Heart right ventricle (tissue), 16 donors: ENCODE measurements at regions not wholly inside any gene's neighbourhood (a gene's known extent, or its start where the extent isn't known, plus 50 kb on each side); places are given as distances from the start of the nearest gene placed in this dataset.
A peak's percentile ranks its signal among the peaks of the same experiment; 100 is the strongest.

Source experiments
- ATAC-seq, 8 donors: fragments of 200-7000 bp; cut with Tn5 transposase; one replicate each; pipeline ENCODE4 v1.9.1; 2020; ENCODE audit warnings: mild to moderate bottlenecking in 8 of 8, moderate library complexity in 8 of 8, moderate number of reproducible peaks in 1 of 8
- DNase-seq, 2 donors: peaks; one replicate each; pipeline ENCODE4 v3.0.0-alpha.2; 2020
- H3K27ac ChIP-seq, 10 donors: fragments of 200-600 bp; sonication (generic) in 2 of 10; one replicate each; pipeline versions ENCODE4 v1.5.0 to v1.8.0; 2020 to 2022; ENCODE audit warnings: mild to moderate bottlenecking in 3 of 10
- H3K27me3 ChIP-seq, 7 donors: fragments of 200-600 bp; one replicate each; pipeline ENCODE4 v1.8.0; 2021 to 2022; ENCODE audit warnings: mild to moderate bottlenecking in 2 of 7
- H3K36me3 ChIP-seq, 9 donors: fragments of 200-600 bp; sonication (generic) in 1 of 9; one replicate each; pipeline versions ENCODE4 v1.5.0 to v1.8.0; 2020 to 2022; ENCODE audit warnings: mild to moderate bottlenecking in 2 of 9
- H3K4me1 ChIP-seq, 9 donors: fragments of 200-600 bp; sonication (generic) in 1 of 9; one replicate each; pipeline versions ENCODE4 v1.5.0 to v1.8.0; 2020 to 2022; ENCODE audit warnings: mild to moderate bottlenecking in 4 of 9
- H3K4me3 ChIP-seq, 10 donors: fragments of 200-600 bp; sonication (generic) in 2 of 10; one replicate each; pipeline versions ENCODE4 v1.5.0 to v1.8.0; 2020 to 2022; ENCODE audit warnings: mild to moderate bottlenecking in 7 of 10, moderate library complexity in 2 of 10
- H3K9me3 ChIP-seq, 11 donors: fragments of 200-600 bp in 10 of 11; sonication (generic) in 2 of 11; one replicate each; pipeline versions ENCODE4 v1.5.0 to v1.8.0; 2013 to 2022; ENCODE audit warnings: mild to moderate bottlenecking in 2 of 11, control low read depth in 1 of 11, moderate library complexity in 1 of 11
- CTCF ChIP-seq, 9 donors: fragments of 200-600 bp; sonication (generic) in 2 of 9; IDR thresholded peaks; one replicate each; pipeline versions ENCODE4 v1.5.0 to v1.8.0; 2021 to 2022; ENCODE audit warnings: antibody characterized with exemption in 9 of 9, mild to moderate bottlenecking in 5 of 9, moderate library complexity in 1 of 9
- WGBS, 2 donors: extraction: QIAGEN DNeasy Blood & Tissue Kit; methylation state at CpG; one replicate each; pipeline ENCODE4 v1.1.7; 2013; ENCODE audit warnings: inconsistent platforms in 1 of 2; 5-methylcytosine and 5-hydroxymethylcytosine counted together
- intact Hi-C, 10 donors: fragments of 100-400 bp; cut with DNase I; formaldehyde crosslinking; loops; one replicate each; pipeline versions ENCODE4 v1.11.1 to v1.14.2; 2022
- donor health status: Arrhythmogenic right ventricular cardiomyopathy.
- donor health status: ischemic (EF 13 %, LVEDD 7.1; RV severe dilation, severe dysfunction).
- donor health status: healthy with polysubstance abuse.
- donor health status: DM: no; HTN: yes; CAD: no.
- donor health status: DM: no; HTN: no; CAD: no.
- donor health status: ischemic (EF 25% LVEDD 6.9; RV normal size, moderate dysfunction).
- donor health status: ischemic (EF 25% LVEDD 5.7; RV mildly dilated, moderate dysfunction).
- donor health status: healthy.
- donor health status: DM: yes; HTN: yes; CAD: no.
- donor health status: Ischemic cardiomyopathy.
- donor health status: ischemic (EF 35%, LVEDD 5.7; RV mildly dilated, moderate dysfunction).
- donor health status: nonischemic (EF 11% LVEDD 7.7; RV severe dilation, severe dysfunction).
- donor health status: DM: yes; HTN: yes; CAD: no.
- donor health status: PGD.
- donor health status: ischemic (EF 29% LVEDD 5.4; RV normal size, mild dysfunction).
- donor health status: nonischemic (EF 23%, LVEDD 6.1; RV moderate dilation, normal function).

DNA sequence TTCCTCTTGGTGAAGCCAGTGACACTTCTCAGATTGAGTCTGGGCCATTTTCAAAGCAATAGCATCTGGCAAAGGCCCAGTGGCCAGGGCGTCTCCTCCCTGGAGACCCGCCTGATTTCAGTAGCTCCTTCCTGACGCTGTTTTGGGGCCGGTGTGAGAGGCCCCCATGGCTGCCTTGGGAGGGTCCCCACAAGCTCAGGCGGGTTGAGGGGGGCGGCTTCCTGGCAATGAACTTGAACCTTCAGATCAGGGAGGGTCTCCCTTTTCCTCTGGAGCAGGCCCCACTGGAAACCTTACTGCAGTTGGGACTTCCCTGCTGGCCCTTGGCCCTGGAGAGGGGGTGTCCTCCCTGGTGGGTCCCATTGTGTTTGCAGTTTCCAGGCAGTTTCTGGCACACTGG, 121.2 kb downstream of the CRYAA start:
- intact Hi-C loops: loop anchor here in 1 of 10 donors (5.0 kb wide), 1 partner anchor 57 kb away; no protein-coding TSS in a partner anchor
- TF ChIP-seq CTCF (IDR thresholded peaks at IDR 0.05): no peak
- H3K9me3 ChIP-seq: peaks cover 0 to 10% (median under 1%) of the 10 kb centered on the region in 11 donors
- no peak overlapping the region for H3K27ac ChIP-seq
- H3K4me3 ChIP-seq: no peak overlapping the region
- peaks cover 0 to 7% (median 0%) of the 10 kb centered on the region in 7 donors for H3K27me3 ChIP-seq
- ATAC-seq (peak in 1 of 8 donors; percentile 28), DNase-seq (no peak)
- H3K36me3 ChIP-seq: no peaks in the 10 kb centered on the region
- WGBS, 2 donors: 64 to 75% methylated on average over 6 of the region's 6 CpGs
- H3K4me1 ChIP-seq: peaks cover 0 to 9% (median 0%) of the 10 kb centered on the region in 9 donors

GRCh38 chr21:43289442-43289841, 120.6 kb downstream of the CRYAA start:
- peaks cover 0 to 8% (median 0%) of the 10 kb centered on the region in 9 donors for H3K4me1 ChIP-seq
- ATAC-seq (no peak), DNase-seq (no peak)
- peaks cover 0 to 9% (median 0%) of the 10 kb centered on the region in 11 donors for H3K9me3 ChIP-seq
- intact Hi-C loops: loop anchor here in 1 of 10 donors (5.0 kb wide), 1 partner anchor 58 kb away; no protein-coding TSS in a partner anchor
- no peaks in the 10 kb centered on the region for H3K36me3 ChIP-seq
- whole genome bisulfite sequencing, 2 donors: 93 to 96% methylated on average over 2 of the region's 2 CpGs
- peaks cover 0 to 7% (median 0%) of the 10 kb centered on the region in 7 donors for H3K27me3 ChIP-seq
- TF ChIP-seq CTCF (IDR thresholded peaks at IDR 0.05): no peak
- no peak overlapping the region for H3K27ac ChIP-seq
- H3K4me3 ChIP-seq: no peak overlapping the region

DNA sequence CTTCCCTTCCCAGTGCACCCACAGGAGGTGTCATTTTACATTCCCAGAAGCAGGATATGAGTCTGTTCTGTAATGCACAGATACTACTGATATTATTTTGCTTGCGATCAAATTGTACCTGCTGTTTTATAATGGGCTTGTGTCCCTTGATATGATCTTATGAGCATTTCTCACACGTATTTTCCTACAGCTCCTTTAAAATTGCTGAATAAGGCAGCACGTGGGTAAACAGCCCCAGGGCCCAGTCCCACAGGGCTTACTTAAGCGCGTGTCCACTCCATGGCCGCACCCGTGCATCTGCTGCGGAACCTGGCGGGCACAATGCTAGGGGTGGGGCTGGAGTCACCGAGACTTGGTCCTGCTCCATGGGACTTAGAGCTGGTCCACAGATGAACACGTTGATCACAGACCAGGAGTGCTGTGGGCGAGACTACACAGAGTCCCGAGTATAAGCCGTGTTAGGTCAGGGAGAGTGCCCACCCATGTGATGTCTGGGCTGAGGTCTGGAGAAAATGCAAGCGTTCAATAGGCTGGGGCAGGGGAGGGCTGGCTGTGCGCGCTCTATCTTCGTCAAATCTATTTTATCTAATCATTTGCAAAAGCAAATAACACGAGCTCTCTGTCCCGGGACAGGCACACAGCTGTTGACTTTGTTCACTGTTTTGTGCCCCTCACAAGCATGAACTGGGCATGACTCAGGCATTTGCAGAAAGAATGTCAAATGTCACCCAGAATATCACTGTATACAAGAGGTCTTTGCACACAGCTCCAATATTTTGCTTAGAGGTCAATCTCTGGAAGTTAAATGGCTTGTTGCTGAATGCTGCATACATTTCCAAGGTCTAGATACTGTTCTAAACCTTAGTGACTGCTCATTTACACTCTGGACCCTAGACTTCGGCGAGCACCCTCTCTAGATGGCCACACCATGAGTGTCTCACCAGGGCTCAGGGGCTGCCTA, 119.3 kb downstream of the CRYAA start:
- intact Hi-C loops: loop anchor here in 1 of 10 donors (5.0 kb wide), 1 partner anchor 59 kb away; no protein-coding TSS in a partner anchor
- WGBS, 2 donors: 86 to 88% methylated on average over 22 of the region's 22 CpGs
- DNase-seq (no peak), ATAC-seq (peak in 1 of 8 donors; percentile 12)
- Histone ChIP-seq H3K9me3 (peaks cover 0 to 9% (median 0%) of the 10 kb centered on the region in 11 donors), H3K4me3 (no peak overlapping the region), H3K27ac (no peak overlapping the region), H3K36me3 (no peaks in the 10 kb centered on the region), H3K27me3 (peaks cover 0 to 7% (median 0%) of the 10 kb centered on the region in 7 donors), H3K4me1 (peaks cover 0 to 5% (median 0%) of the 10 kb centered on the region in 9 donors)
- no peak for TF ChIP-seq CTCF (IDR thresholded peaks at IDR 0.05)

DNA sequence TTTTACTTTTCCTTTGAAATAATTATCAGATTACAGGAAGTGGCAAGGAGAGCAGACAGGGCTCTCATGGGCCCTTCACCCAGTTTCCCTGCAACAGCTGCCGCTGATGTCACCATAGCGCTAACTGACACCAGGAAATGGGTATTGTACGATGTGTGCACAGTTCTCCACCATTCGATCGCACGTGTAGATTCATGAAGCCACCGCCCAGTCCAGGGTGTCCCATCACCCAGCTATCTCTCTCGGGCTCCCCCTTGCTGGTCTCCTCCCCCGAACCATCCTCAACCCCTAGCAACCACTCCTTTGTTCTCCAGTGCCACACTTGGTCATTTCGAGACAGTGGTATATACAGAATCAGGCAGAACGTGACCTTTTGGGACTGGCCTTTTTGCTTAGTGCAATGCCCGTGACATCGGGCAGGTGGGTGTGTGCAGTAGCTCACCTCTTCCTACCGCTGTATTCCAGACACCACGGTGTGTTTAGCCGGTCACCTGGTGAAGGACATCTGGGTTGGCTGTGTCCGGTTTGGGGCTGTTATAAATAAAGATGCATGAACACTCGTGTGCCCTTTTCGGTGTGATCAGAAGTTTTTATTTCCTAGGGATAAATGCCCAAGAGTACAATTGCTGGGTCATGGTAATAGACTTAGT, 118.4 kb downstream of the CRYAA start:
- WGBS, 2 donors: 90% methylated on average over 19 of the region's 19 CpGs
- Histone ChIP-seq H3K27me3 (peaks cover 0 to 7% (median 0%) of the 10 kb centered on the region in 7 donors), H3K4me3 (no peak overlapping the region), H3K27ac (no peak overlapping the region), H3K4me1 (peaks cover 0 to 5% (median 0%) of the 10 kb centered on the region in 9 donors), H3K9me3 (peaks cover 0 to 9% (median 0%) of the 10 kb centered on the region in 11 donors), H3K36me3 (no peaks in the 10 kb centered on the region)
- DNase-seq (no peak), ATAC-seq (no peak)
- TF ChIP-seq CTCF (IDR thresholded peaks at IDR 0.05): no peak
- intact Hi-C loops: loop anchor here in 1 of 10 donors (5.0 kb wide), 1 partner anchor 60 kb away; no protein-coding TSS in a partner anchor
